ENCODE measurements at regions not wholly inside any gene's neighbourhood (a gene's known extent, or its start where the extent isn't known, plus 50 kb on each side); places are given as distances from the start of the nearest gene placed in this dataset.

DNA sequence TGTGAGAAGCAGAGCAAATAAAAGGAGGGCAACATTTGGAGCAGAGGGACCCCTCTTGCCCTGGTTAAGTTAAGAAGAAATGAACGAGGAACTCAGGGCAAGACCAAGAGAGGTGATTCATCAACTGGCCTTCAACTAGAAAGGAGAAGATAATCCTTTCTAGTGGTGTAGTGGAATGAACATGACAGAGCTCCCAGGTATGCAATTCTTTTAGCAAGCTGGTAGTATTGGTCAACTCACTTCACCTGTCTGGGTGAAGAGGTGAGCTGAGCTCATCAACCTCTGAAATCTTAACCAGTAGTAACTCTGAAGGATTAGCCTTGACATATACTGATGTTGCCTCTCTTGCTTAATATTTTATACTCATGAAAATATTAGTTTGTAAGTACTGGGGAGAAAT, 1024.7 kb upstream of the GOT2 start:
- DNase-seq, result no peak

DNA sequence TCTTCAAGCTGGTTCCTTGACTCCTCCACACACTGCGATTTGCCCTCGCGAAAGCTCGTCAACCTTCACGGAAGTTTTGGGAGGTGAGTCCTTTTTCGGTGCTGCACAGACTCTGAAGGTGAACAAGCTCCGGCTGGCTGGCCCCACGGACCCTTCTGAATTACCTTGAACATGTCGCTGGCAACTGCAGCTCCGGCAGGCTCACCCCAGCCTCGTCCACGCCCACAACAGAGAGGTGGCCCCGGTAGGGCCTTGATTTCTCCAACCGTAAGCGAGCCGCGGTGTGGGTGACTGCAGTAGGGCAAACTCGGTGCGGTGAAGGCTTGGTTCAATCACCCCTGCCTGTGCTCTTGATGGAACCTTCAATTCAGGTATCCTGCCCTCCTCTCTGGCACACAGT, 1020.7 kb upstream of the GOT2 start:
- no peak for DNase-seq

DNA sequence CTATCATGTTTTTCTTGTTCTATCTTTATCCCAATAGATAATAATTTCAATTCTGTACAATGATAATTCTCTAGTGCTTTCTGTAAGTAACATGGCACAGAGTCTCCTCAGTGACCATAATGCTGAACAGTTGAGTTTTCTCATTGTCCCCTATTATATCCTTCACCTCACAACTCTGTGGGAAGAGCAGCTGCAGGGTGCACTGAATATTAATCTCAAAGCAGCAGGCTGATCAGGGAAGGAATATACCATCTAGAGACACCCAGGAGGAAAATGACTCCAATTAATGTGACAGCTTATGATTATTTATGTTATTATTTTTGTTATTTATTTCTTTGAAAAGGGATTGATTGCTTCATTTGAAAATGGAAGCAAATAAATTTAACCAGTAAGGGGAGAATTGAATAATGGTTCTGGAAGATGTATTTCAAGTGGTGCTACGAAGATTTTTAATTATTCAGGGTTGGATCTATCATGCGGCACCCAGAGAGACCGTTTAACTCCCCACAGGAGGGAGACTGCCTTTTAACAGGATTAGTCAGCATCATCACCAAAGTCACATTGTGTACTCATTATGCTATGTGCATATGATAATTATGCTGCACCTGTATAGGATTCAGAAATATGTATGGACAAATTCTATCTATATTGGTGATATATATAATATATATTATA, 1015.7 kb upstream of the GOT2 start:
- no peak for DNase-seq

DNA sequence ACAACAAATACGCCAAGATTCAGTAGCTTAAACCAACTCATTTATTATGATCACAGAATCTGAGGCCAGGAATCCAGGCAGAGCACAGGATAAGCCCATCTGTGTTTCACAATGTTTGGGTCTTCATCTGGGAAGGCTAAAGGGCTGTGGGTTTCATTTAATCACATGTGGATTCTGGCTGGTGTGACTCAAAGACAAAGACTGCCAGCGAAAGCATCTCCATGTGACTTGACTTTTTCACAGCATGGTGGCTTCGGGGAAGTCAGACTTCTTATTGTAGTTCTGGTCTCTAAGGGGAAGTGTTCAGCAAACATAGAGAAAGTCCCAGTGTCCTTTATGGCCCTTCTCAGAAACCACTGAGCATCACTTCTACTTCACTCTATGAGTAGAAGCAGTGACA, 1014.4 kb upstream of the GOT2 start:
- DNase-seq, result no peak

DNA sequence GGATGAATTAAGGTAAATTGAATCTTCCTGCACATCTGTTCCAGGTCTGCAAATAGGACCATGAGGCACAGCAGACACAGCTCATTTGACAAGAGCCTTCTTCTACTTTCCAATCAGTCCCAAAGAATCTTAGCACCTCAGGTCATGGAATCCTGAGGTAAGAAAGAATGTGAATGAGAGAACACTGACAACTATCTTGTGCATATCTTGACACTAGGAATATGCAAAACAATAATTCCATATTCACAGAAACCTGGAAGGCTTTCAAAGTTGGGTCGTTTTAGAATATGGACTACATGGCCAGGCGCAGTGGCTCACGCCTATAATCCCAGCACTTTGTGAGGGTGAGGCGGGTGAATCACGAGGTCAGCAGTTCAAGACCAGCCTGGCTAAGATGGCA, 1009.4 kb upstream of the GOT2 start:
- DNase-seq, result no peak

DNA sequence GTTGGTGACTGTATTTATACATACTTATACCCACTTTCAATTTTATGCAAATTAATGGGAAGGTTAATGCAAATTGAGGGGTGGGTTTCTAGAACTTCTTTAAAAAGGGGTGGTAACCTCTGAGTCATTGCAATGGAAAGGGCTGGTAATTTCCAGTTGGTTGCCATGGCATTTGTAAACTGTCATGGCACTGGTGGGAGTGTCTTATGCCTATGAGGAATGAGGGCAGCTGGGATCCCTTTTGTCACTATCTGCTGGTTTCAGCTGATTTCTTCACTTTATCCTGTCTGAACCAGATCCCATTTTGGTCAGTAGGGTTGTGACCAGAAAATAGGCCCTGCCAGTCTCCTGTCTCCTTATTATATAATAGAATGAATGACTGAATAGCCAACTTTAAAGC, 1006.7 kb upstream of the GOT2 start:
- no peak for DNase-seq

DNA sequence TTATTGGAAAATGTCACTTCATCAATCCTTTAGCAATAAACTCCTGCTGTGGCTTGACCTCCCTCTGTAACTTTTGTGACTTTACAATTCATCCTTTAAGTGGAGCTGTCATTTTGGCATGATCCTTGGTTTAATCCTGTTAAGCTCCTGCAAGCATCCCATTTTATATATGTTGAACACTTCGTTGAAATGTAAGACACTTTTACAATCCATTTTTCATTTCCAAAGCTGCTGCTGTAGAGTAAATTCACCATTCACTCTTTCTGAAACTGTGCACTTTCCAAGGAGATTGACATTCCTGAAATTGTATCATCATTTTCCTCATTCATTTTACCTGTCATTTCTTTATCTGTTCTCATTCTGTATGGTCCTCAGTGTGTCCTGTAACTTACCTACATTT, 1003.2 kb upstream of the GOT2 start:
- no peak for DNase-seq

DNA sequence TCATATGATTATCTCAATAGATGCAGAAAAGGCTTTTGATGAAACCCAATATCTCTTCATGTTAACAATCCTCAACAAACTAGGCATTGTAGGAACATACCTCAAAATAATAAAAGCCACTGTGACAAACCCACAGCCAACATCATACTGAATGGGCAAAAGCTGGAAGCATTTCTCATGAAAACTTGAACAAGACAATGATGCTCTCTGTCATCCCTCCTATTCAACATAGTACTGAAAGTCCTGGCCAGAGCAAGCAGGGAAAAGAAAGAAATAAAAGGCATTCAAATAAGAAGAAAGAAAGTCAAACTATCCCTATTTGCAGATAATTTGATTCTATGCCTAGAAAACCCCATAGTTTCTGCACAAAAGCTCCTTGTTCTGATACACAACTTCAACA, 999.2 kb upstream of the GOT2 start:
- DNase-seq, result no peak

DNA sequence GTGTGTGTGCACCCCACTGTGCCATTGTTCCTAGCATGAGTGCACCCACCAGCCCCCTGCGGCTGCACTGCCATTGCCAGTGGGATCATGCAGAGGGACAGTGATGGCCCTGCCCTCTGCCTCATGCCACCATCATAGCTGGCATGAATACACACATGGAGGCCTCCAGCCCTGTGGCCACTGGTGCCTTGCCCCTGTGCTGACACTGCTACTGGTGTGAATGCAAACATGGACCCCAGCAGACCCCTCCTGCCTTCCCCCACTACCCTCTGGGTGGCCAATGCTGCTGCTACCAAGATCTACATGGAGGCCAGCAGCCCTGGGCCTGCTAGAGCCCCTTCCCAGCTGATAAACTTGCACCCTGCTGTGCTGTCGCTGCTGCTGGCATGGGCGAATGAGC, 995.5 kb upstream of the GOT2 start:
- DNase-seq, result no peak

DNA sequence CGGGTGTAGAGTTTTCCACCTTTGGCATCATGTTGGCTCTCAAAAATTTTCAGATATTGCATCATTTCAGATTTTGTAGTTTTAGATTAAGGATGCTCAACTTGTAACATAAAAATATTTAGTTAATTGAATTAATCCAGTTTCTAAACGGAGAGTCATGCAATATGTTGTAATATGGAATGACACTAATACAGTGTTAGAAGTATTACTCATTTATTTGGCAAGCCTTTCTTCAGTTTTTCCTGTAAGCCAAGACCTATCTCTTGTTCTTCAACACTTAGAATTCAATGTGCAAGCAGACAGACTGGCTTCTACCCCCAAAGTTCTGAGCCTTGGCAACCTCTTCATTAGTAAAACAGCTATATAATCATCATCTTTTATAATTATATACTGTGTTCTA, 985.0 kb upstream of the GOT2 start:
- no peak for DNase-seq

DNA sequence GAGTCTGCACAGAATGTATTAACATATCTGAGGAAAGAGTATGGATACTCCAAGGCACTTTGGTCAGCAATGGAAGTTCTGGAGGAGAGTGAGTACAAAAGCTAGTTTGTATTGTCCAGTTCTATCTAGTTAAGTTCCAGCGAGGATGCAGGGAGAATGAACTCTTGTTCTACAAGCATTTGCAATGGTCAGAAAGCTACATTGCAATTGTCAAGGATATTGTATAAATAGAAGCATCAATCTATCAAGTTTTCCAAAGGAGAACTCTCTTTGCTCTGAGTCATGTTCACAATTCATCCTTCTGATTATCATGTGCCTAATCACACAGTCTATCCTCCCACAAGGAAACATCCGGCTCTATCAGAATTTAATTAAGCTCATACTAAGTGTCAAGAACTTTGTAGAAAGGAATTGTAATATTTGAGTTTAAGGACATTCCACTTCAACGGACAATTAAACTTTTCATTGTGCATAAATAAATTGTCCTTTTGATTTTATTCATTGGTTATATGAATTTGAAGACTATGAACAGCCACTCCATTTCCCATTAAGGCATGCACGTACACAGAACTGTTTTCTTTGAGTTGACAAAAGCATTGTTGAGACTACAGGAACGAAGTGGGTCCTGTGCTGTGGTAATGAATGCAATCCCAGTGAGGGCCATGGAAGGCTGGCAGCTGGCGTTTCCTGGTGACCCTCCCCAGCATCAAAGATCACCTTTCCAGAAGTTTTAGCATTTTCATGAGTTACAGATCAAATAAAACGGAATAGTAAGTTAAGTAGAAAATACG, 973.5 kb upstream of the GOT2 start:
- no peak for DNase-seq

DNA sequence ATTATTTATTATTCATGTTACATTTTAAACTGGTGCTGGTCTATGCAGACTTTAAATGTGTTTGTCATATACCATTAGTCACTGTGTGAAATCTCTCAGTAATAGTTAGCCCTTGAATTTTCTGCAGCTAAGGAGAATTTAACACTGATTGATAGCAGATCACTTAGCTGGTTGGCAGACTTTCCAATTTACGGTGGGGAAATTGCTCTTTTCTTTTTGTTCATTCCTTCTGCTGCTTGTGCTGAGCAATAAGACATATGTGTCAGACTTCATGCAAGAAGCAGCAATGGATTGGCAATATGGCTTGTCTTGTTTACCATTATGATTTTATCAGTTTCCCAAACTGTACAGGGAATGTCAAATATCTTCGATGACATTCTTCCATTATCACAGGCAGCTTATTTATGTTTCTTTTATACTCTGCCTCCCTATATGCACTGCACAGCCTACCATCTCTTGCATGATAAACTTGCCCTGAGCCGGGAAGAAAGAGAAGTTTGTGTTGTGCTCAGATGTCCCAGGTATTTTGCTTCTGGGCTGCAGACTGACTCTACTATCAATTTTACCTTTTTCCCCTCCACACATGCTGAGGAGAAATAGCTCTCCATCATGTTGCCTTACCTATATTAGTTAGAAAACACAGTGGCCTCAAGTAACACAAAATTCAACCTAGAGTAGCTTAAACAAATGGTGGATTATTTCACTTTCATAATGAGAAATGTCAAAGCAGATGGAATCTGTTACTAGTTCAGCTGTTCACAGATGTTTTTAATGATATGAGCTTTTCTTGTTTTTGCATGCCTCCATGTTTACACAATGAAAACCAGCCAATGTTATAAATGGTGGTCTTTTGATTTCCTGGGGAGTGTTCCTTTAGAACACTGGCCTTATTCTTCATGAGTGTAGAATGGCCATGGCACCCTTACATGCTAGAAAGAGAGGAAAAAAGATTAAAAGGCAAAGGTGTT, 968.1 kb upstream of the GOT2 start:
- no peak for DNase-seq

DNA sequence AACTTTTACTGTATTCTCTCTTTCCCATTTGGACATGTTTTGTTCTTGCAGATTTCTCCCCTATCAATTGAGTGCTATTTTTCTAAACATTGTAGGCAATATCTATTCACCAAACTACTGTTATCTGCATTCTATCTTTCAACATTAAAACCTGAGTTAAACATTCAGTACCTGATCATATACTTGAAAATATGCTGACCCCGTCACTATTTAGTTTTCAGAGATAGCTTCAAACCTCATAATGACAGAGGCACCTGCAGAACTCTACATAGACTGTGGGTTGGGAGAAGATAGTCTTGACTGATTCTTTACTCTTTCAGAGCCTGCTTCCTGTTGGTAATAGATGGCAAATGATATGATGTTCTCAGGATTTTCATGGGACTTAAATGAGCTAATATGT, 965.7 kb upstream of the GOT2 start:
- DNase-seq, result no peak

DNA sequence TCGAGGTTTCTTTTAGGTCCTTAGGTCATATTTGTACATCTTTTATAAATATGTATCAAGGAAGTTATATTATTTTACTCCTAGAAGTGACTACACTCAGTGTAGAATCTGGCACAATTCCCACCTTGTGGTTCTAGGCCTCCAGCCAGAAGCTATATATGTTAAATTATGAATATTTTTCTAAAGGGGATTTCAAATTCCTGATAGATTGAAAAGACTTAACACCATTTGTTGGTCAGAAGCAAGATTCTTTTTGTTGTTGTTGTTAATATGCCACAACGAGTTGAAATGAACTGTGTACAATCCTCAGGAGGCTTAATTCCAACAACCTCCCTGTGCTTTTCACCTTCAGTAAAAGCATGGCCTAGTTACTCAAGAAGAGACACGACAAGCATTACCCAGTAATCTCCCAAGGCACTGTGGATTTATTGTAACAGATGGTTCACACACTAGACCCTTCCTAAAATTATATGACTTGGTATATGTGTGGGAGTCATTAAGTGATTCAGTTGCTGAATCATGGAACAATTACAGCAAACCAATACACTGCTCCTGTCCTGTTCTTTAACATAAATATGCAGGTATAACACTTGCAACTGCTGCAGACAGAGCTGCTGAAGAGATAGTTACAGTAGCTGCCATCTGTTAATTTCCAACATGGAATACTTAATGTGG, 964.4 kb upstream of the GOT2 start:
- no peak for DNase-seq

DNA sequence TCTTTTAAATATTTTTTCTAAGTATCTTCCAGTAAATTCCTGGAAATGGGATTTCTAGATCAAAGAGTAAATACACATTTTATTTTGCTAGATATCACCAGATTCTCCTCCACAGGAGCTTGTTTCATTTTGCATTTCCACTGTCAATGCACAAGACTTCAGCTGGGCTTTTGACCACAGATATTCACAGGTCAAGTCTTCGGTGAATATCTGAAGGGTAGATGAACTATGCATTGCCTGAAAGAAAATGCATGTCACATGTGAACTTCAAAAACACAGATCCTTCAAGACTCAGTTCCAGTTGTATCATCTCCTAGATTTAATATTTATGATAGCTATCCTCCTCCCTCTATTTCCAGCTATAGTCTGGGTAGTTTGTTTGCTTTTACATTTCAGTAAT, 963.6 kb upstream of the GOT2 start:
- DNase-seq, result no peak

DNA sequence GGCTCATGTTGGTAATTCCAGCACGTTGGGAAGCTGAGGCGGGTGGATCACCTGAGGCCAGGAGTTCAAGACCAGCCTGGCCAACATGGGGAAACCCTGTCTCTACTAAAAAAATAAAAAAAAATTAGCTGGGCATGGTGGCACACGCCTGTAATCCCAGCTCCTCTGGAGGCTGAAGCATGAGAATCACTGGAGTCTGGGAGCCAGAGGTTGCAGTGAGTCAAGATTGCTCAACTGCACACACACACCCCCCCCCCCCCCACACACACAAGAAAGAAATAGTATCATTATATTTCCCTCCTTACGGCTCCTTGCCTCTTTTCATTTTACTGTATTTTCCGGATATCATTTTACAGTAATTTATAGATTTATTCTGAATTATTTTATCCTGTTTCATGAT, 963.1 kb upstream of the GOT2 start:
- DNase-seq, result no peak

DNA sequence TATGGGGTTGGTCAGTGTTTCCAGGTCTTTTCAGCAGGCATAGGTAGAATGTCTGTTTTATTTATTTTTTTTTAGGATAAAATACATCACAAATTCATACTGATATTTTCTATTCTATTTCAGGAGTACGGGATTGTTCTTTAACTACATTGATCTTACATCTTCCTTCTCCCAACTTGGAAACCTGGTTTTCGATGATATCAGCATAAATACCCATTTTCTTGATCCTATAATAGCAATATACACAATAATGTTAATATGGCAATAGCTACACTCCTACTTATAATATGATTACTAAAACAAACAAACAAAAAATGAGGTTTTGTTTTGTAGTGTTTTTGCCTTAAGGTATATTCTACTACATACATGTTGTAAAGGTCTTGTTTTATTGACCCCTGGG, 962.4 kb upstream of the GOT2 start:
- DNase-seq, result no peak

DNA sequence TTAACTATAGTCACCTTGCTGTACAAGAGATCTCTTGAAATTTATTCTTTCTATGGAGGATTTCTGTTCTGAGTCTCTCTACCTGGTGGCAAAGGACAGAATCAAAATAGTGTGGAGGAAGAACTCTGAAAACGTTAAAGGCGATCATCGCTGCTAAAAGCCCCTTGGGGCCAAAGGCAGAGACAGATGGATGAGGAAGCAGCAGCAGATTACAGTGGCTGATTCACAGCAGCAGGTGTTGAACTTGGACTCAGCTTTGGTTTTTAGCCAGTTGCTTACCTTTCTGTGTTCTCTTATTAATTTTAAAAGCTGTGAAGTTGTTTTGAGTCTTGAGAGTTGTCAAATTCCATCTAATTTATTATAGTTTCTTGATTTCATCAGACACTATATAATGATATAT, 956.1 kb upstream of the GOT2 start:
- DNase-seq, result no peak

DNA sequence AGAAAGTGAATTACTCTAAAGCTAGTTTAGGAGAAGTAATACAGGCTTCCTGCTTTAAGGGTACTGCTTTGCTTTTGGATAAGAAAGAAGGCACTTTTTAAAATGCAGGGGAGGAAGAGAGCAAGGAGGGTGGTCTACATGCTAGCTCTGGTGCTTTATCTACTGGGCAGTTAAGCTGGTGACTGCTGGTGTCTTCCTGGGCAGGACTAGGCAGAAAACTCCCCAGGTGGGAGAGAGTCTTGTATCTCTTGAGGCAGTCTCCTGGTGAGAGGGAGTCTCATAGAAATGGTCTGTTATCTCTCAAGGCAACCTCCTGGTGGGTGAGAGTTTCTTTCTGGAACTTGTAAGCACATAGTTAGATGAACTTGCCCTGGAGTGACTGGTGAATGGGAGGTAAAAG, 953.9 kb upstream of the GOT2 start:
- no peak for DNase-seq

DNA sequence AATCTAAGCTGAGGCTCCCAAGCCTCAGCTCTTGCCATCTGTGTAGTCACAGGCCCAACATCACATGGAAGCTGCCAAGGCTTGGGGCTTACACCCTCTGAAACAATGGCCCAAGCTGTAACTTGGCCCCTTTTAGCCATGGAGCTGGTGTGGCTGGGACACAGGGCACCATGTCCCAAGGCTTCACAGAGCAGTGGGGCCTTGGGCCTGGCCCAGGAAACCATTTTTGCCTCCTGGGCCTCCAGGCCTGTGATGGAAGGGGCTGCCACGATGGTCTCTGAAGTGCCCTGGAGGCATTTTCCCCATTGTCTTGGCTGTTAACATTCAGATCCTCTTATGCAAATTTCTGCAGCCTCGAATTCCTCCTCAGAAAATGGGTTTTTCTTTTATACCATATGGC, 952.3 kb upstream of the GOT2 start:
- no peak for DNase-seq

DNA sequence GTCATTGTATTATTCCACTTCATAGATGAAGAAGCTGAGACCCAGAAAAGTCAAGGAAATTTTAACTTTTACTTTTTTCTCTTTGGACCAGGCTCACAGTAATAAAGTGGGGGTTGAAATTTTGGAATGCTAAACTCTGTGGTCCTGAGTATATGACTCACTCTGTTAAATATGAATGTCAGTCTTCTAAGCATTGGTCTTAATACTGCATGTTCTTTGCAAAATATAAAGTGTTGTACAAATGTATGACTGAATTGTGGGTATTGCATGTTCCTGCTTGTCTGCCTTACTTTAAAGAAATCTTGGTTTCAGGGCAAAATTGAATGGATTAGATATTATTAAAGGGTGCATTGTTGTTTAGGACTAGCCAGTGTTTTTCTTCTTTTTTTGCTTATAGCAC, 950.8 kb upstream of the GOT2 start:
- DNase-seq, result no peak

DNA sequence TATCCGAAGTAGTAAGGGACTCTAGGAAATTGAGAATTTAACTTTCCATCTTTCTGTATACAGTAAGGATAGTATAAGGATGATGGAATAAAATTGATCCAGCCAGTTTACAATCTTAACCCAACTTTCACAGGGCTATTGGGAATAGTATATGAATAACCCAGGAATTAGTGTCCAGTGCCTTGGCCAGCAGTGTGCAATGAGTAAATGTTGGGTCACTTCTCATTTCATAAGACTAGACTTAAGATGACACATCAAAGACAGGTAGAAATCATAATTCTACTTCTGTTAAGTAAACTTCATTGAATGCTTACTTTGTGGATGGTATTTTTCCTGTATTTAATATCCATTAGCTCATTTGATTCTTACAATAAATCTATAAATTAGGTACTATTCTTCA, 949.6 kb upstream of the GOT2 start:
- DNase-seq, result no peak

DNA sequence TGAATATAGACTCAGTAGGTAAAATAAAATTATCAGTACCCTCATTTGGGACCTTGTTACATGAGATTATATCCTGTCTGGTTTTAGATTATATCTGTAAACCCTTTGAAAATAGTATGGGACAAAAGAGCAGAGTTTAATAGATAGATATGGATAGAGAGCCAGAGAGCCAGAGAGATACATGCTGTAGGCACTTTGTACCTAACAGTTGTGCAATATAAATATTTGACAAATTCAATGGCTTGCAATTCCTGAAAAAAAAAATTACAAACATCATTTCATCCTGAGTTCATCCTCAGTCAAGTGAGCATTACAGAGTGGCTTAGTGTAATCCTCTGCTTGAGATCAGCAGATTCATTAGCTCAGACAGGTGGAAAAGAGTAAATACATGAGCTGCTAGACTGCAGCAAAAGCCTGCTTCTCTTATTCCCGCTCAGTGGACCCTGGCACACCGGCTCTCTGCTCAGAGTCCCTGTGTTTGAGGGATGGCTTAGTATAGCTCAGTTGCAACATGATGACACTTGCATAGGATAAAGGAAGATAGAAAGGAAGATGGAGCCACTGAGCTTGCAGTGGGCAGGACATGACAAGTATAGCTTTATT, 931.6 kb upstream of the GOT2 start:
- no peak for DNase-seq

Measured in DMS153 (cell line).